ENCODE measurements at regions not wholly inside any gene's neighbourhood (a gene's known extent, or its start where the extent isn't known, plus 50 kb on each side); places are given as distances from the start of the nearest gene placed in this dataset.

DNA sequence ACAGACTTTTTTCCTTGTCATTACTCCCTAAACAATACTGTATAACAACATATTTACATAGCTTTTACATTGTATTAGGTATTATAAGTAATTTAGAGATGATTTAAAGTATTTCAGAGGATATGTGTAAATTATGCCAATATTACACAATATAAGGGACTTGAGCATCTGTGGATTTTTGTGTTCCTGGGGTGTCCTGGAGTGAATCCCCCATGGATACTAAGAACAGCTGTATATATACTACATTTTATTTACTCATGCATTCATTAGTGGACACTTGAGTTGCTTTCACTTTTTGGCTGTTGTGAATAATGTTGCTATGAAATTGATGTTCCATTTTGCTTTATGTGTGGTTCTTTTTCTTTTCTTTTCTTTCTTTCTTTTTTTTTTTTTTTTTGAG, 348.8 kb downstream of the SH3GL2 start:
- peaks cover 0 to 4% of the 10 kb centered on the region in 2 donors for H3K9me3 ChIP-seq
- H3K27me3 ChIP-seq = no peaks in the 10 kb centered on the region
- H3K4me1 ChIP-seq = no peaks in the 10 kb centered on the region
- H3K4me3 ChIP-seq = no peak overlapping the region
- DNase-seq = no peak
- TF ChIP-seq, protein P1, sequence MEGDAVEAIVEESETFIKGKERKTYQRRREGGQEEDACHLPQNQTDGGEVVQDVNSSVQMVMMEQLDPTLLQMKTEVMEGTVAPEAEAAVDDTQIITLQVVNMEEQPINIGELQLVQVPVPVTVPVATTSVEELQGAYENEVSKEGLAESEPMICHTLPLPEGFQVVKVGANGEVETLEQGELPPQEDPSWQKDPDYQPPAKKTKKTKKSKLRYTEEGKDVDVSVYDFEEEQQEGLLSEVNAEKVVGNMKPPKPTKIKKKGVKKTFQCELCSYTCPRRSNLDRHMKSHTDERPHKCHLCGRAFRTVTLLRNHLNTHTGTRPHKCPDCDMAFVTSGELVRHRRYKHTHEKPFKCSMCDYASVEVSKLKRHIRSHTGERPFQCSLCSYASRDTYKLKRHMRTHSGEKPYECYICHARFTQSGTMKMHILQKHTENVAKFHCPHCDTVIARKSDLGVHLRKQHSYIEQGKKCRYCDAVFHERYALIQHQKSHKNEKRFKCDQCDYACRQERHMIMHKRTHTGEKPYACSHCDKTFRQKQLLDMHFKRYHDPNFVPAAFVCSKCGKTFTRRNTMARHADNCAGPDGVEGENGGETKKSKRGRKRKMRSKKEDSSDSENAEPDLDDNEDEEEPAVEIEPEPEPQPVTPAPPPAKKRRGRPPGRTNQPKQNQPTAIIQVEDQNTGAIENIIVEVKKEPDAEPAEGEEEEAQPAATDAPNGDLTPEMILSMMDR (IDR thresholded peaks at IDR 0.05) = no peak
- ATAC-seq = no peak
- intact Hi-C loops (cut with DNase I) = no loop called here
- H3K27ac ChIP-seq = no peak overlapping the region
- H3K36me3 ChIP-seq = no peaks in the 10 kb centered on the region

DNA sequence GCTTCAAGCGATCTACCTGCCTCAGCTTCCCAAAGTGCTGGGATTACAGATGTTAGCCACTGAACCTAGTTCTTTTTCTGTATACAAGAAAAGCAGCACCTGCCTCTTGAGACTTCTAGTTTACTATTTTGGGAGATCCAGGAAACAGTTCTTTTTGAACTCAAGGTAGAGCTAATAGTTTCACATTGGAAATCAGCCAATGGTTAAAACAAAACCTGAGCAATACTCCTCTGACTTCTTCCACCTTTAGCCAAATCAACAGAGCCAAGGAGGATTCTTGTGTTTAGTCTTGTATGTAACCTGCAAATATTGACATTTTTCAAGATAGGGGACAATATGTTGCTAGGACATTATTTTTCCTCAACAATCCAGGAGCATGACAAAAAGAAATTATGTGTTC, 349.4 kb downstream of the SH3GL2 start:
- Histone ChIP-seq H3K27ac (no peak overlapping the region), H3K36me3 (no peaks in the 10 kb centered on the region), H3K4me3 (no peak overlapping the region), H3K27me3 (no peaks in the 10 kb centered on the region), H3K4me1 (no peaks in the 10 kb centered on the region), H3K9me3 (peaks cover 0 to 4% of the 10 kb centered on the region in 2 donors)
- peak; percentile 60 for ATAC-seq
- TF ChIP-seq, protein P1 (IDR thresholded peaks at IDR 0.05) = no peak
- no peak for DNase-seq
- intact Hi-C loops (cut with DNase I) = no loop called here

DNA sequence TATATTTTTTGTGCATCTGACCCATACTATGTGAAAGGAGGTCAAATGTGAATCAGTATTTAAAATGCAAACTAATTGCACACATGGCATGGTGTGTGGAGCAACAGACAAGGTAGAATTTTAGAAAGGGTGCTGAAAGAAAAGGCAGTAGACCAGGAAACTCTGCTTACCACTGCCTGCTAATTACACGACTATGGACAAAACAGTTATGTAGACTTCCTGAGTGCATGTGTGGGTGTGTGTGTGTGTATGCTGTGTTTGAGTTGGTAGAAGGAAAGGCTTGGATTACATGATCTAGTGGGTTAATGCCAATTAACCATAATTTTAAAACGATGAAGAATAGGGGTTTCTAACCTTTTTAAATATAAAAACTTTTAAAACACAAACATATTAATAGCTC, 349.9 kb downstream of the SH3GL2 start:
- no peak overlapping the region for H3K27ac ChIP-seq
- TF ChIP-seq, protein P1 (IDR thresholded peaks at IDR 0.05) = no peak
- ATAC-seq (peak; percentile 32), DNase-seq (no peak)
- H3K4me3 ChIP-seq = no peak overlapping the region
- no peaks in the 10 kb centered on the region for H3K4me1 ChIP-seq
- intact Hi-C loops (cut with DNase I) = no loop called here
- peaks cover 0 to 4% of the 10 kb centered on the region in 2 donors for H3K9me3 ChIP-seq
- H3K27me3 ChIP-seq = no peaks in the 10 kb centered on the region
- H3K36me3 ChIP-seq = no peaks in the 10 kb centered on the region

DNA sequence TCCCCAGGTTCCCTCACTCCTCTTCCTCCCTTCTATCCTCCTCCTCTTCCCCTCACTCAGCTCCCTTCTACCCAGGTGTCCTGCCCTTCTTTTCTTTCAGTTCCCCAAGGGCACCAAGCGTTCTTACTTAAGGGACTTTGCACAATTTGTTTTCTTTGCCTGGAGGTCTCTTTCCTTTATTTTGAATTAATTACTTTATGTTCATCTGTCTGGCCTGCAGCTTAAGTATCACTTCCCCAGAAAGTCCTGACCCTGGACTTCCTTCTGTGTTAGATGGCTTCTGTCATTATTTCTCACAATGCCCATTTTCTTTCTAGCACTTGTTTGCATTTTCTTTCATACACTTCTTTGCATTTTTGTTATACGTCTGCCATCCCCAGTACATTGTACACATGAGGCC, 350.6 kb downstream of the SH3GL2 start:
- Histone ChIP-seq H3K27me3 (no peaks in the 10 kb centered on the region), H3K27ac (no peak overlapping the region), H3K4me3 (no peak overlapping the region), H3K9me3 (peaks cover 0 to 4% of the 10 kb centered on the region in 2 donors), H3K36me3 (no peaks in the 10 kb centered on the region), H3K4me1 (no peaks in the 10 kb centered on the region)
- intact Hi-C loops (cut with DNase I) = no loop called here
- DNase-seq (no peak), ATAC-seq (no peak)
- TF ChIP-seq, protein P1 (IDR thresholded peaks at IDR 0.05) = no peak

DNA sequence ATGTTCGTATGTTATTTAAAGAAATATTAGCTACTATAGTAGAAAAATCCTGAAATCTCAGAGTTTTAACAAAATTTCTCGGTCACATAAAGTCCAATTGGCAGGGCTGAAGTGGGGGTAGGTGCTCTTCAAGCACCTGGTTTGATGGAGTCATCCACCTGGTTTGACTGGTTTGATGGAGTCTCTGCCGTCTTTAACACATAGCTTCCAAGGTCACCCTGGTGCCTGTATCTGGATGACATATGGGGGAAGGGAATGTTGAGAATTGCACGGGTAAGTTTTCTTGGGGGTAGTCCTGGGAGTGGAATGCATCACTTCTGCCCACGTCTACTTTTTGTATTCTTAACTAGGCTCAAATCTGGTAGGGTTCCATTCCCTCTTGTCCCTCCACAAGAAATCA, 351.2 kb downstream of the SH3GL2 start:
- Histone ChIP-seq H3K36me3 (no peaks in the 10 kb centered on the region), H3K9me3 (peaks cover 0 to 4% of the 10 kb centered on the region in 2 donors), H3K4me1 (no peaks in the 10 kb centered on the region), H3K27ac (no peak overlapping the region), H3K27me3 (no peaks in the 10 kb centered on the region), H3K4me3 (no peak overlapping the region)
- intact Hi-C loops (cut with DNase I) = no loop called here
- DNase-seq = peak in 1 of 4 donors; percentile 41
- TF ChIP-seq, protein P1 (IDR thresholded peaks at IDR 0.05) = no peak
- ATAC-seq = peak; percentile 31

All from left lung (tissue), 4 donors.